ENCODE measurements at regions not wholly inside any gene's neighbourhood (a gene's known extent, or its start where the extent isn't known, plus 50 kb on each side); places are given as distances from the start of the nearest gene placed in this dataset.

- no peak overlapping the region for H3K27ac Mint-ChIP-seq (ENCODE audit: unreplicated experiment)
- no peaks in the 10 kb centered on the region for H3K4me1 Mint-ChIP-seq (ENCODE audit: low read depth, unreplicated experiment)
- no peak overlapping the region for H3K4me3 ChIP-seq (ENCODE audit: low read depth, low read length)
- H3K27me3 Mint-ChIP-seq (ENCODE audit: insufficient read depth, unreplicated experiment): peaks cover 5% of the 10 kb centered on the region
- intact Hi-C loops (cut with micrococcal nuclease; ENCODE audit: unreplicated experiment): no loop called here
- POLR2A ChIA-PET: no interaction called here
- no peaks in the 10 kb centered on the region for H3K4me1 ChIP-seq
- peaks cover 10% of the 10 kb centered on the region for H3K9me3 Mint-ChIP-seq (ENCODE audit: unreplicated experiment)
- H3K36me3 Mint-ChIP-seq (ENCODE audit: insufficient read depth, unreplicated experiment): no peaks in the 10 kb centered on the region
- H3K27me3 ChIP-seq (replicated peaks; ENCODE audit: control insufficient read depth, insufficient read depth, low read length): no peaks in the 10 kb centered on the region
- DNase-seq: no peak
- H3K4me3 Mint-ChIP-seq (ENCODE audit: unreplicated experiment): no peak overlapping the region
- no peaks in the 10 kb centered on the region for H3K9me3 ChIP-seq
- CTCF ChIA-PET: no interaction called here
- TF ChIP-seq, protein P1, sequence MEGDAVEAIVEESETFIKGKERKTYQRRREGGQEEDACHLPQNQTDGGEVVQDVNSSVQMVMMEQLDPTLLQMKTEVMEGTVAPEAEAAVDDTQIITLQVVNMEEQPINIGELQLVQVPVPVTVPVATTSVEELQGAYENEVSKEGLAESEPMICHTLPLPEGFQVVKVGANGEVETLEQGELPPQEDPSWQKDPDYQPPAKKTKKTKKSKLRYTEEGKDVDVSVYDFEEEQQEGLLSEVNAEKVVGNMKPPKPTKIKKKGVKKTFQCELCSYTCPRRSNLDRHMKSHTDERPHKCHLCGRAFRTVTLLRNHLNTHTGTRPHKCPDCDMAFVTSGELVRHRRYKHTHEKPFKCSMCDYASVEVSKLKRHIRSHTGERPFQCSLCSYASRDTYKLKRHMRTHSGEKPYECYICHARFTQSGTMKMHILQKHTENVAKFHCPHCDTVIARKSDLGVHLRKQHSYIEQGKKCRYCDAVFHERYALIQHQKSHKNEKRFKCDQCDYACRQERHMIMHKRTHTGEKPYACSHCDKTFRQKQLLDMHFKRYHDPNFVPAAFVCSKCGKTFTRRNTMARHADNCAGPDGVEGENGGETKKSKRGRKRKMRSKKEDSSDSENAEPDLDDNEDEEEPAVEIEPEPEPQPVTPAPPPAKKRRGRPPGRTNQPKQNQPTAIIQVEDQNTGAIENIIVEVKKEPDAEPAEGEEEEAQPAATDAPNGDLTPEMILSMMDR (IDR thresholded peaks at IDR 0.05; ENCODE audit: insufficient read depth in 1 of 2, low read depth in 1 of 2, low read length in 1 of 2, severe bottlenecking in 1 of 2, unreplicated experiment in 1 of 2): no peak
- BruUV-seq (replicated peaks): no TSS peak
- no peaks in the 10 kb centered on the region for H3K36me3 ChIP-seq (ENCODE audit: control insufficient read depth, insufficient read depth, low read length)
These were observed 203.3 kb downstream of the SH3BP4 start for GRCh38 chr2:235155163-235155562.

DNA sequence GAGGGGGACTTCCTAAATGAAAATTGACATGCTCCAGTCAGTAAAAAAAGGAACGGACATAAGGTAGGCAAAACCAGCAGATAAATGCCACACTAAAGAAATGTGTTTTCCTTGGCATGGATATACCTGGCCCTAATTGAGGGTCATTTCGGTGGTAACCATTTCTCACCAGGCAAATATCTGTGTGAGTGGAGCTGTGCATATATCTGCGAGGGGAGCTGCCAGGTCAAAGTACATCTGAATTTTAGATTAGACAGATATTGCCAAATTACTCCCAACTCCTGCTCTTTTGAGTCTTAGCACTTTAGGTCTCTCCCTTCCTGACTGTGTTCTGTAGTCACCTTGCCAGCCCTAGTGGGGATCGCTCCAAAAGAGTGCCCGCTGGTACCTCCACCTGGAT, 204.2 kb downstream of the SH3BP4 start:
- no peaks in the 10 kb centered on the region for H3K36me3 ChIP-seq (ENCODE audit: control insufficient read depth, insufficient read depth, low read length)
- BruUV-seq (replicated peaks): no TSS peak
- H3K27me3 ChIP-seq (replicated peaks; ENCODE audit: control insufficient read depth, insufficient read depth, low read length): no peaks in the 10 kb centered on the region
- intact Hi-C loops (cut with micrococcal nuclease; ENCODE audit: unreplicated experiment): no loop called here
- ChIA-PET CTCF (no interaction called here), POLR2A (no interaction called here)
- Mint-ChIP-seq H3K9me3 (ENCODE audit: unreplicated experiment) (peaks cover 12% of the 10 kb centered on the region), H3K27ac (ENCODE audit: unreplicated experiment) (no peak overlapping the region), H3K36me3 (ENCODE audit: insufficient read depth, unreplicated experiment) (no peaks in the 10 kb centered on the region), H3K27me3 (ENCODE audit: insufficient read depth, unreplicated experiment) (peaks cover 5% of the 10 kb centered on the region), H3K4me1 (ENCODE audit: low read depth, unreplicated experiment) (no peaks in the 10 kb centered on the region), H3K4me3 (ENCODE audit: unreplicated experiment) (no peak overlapping the region)
- no peaks in the 10 kb centered on the region for H3K4me1 ChIP-seq
- no peaks in the 10 kb centered on the region for H3K9me3 ChIP-seq
- no peak overlapping the region for H3K4me3 ChIP-seq (ENCODE audit: low read depth, low read length)
- TF ChIP-seq, protein P1 (IDR thresholded peaks at IDR 0.05; ENCODE audit: insufficient read depth in 1 of 2, low read depth in 1 of 2, low read length in 1 of 2, severe bottlenecking in 1 of 2, unreplicated experiment in 1 of 2): no peak
- no peak for DNase-seq

DNA sequence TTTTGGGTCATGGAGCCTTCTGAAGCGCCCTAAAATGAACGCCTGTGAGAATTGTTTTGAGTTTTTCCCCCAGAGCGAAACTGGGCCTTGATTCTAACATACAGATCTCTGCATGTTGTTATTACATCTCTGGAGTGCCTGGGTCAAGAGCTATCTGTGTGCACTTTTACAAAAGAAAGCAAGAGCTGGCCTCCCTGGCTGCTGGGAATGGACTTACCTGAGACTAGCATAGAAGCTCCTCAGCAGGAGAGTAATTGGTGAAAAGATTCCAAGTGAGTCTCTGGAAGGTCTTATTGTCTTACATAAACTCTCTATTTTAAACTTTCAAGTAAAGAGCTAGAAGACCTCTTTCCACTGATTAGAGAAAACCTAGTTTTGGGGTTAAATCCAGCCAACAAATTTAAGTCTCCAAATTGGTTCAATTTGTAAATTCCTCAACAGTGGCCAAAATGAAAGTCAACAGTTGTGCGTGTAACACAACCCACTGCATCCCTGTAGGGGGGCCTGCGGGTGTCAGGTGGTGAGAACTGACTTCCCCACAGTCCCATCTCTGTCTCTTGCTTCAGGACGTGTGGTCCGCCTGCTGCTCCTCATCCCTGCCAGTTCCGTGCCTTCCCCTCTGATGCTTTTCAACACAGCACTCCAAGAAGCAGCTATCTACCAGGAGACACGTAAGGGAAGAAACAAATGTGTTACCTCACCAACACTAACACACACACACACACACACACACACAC, 206.1 kb downstream of the SH3BP4 start:
- ChIA-PET CTCF (no interaction called here), POLR2A (interaction anchor here (0.6 kb wide), 1 partner anchor 201 kb away, joined by 3 read pairs; no protein-coding TSS in a partner anchor)
- Histone ChIP-seq H3K9me3 (no peaks in the 10 kb centered on the region), H3K4me1 (no peaks in the 10 kb centered on the region), H3K27me3 (replicated peaks; ENCODE audit: control insufficient read depth, insufficient read depth, low read length) (no peaks in the 10 kb centered on the region), H3K4me3 (ENCODE audit: low read depth, low read length) (no peak overlapping the region), H3K36me3 (ENCODE audit: control insufficient read depth, insufficient read depth, low read length) (no peaks in the 10 kb centered on the region)
- no peak overlapping the region for H3K4me3 Mint-ChIP-seq (ENCODE audit: unreplicated experiment)
- H3K27me3 Mint-ChIP-seq (ENCODE audit: insufficient read depth, unreplicated experiment): no peaks in the 10 kb centered on the region
- no peaks in the 10 kb centered on the region for H3K4me1 Mint-ChIP-seq (ENCODE audit: low read depth, unreplicated experiment)
- intact Hi-C loops (cut with micrococcal nuclease; ENCODE audit: unreplicated experiment): no loop called here
- TF ChIP-seq, protein P1 (IDR thresholded peaks at IDR 0.05; ENCODE audit: insufficient read depth in 1 of 2, low read depth in 1 of 2, low read length in 1 of 2, severe bottlenecking in 1 of 2, unreplicated experiment in 1 of 2): no peak
- DNase-seq: no peak
- H3K9me3 Mint-ChIP-seq (ENCODE audit: unreplicated experiment): peaks cover 13% of the 10 kb centered on the region
- no peaks in the 10 kb centered on the region for H3K36me3 Mint-ChIP-seq (ENCODE audit: insufficient read depth, unreplicated experiment)
- no TSS peak for BruUV-seq (replicated peaks)
- H3K27ac Mint-ChIP-seq (ENCODE audit: unreplicated experiment): no peak overlapping the region
